ENCODE measurements at regions not wholly inside any gene's neighbourhood (a gene's known extent, or its start where the extent isn't known, plus 50 kb on each side); places are given as distances from the start of the nearest gene placed in this dataset.

DNA sequence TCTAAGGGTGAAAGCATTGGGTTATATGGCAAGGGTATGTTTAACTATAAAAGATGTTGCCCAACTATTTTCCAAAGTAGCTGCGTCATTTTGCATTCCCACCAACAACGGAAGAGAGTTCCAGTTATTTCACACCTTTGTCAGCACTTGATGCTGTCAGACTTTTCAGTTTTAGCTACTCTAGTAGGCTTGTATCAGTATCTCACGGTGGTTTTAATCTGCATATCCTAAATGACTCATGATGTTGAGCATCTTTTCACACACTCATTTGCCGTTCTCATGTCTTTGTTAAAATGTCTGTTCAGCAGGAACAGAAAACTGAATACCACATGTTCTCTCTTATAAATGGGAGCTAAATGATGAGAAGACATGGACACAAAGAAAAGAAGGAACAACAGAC, 122.3 kb downstream of the RNASET2 start:
- TF ChIP-seq, protein P1, sequence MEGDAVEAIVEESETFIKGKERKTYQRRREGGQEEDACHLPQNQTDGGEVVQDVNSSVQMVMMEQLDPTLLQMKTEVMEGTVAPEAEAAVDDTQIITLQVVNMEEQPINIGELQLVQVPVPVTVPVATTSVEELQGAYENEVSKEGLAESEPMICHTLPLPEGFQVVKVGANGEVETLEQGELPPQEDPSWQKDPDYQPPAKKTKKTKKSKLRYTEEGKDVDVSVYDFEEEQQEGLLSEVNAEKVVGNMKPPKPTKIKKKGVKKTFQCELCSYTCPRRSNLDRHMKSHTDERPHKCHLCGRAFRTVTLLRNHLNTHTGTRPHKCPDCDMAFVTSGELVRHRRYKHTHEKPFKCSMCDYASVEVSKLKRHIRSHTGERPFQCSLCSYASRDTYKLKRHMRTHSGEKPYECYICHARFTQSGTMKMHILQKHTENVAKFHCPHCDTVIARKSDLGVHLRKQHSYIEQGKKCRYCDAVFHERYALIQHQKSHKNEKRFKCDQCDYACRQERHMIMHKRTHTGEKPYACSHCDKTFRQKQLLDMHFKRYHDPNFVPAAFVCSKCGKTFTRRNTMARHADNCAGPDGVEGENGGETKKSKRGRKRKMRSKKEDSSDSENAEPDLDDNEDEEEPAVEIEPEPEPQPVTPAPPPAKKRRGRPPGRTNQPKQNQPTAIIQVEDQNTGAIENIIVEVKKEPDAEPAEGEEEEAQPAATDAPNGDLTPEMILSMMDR (IDR thresholded peaks at IDR 0.05; ENCODE audit: unreplicated experiment) = no peak
- Mint-ChIP-seq H3K4me1 (ENCODE audit: low read depth, unreplicated experiment) (no peaks in the 10 kb centered on the region), H3K4me3 (ENCODE audit: low read depth, unreplicated experiment) (no peak overlapping the region)

DNA sequence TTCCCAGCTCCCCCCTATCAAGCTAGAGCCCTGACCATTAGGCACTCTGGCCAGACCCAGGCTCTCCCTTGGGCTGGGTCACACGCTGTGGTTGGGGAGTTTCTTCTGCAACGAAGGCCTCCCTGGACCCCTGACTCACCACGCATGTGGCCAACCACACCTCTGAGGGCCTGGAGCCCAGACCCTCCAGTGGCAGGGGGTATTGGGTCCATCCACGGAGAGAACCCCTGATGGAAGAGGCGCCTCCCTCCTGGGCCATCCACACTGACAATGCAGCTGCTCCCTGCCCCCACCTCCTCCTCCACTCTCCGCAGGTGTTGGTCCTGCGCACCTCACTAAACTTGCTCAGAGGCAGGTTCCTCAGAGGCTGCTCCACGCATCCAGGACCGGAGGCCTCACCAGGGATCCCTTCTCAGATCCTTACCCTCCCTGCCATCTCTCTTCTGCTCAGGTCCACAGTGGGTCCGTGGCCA, 125.4 kb downstream of the RNASET2 start:
- CTCF ChIA-PET = no interaction called here
- H3K27me3 Mint-ChIP-seq (ENCODE audit: unreplicated experiment) = peaks cover 26% of the 10 kb centered on the region
- no peak overlapping the region for H3K4me3 Mint-ChIP-seq (ENCODE audit: low read depth, unreplicated experiment)
- H3K4me1 Mint-ChIP-seq (ENCODE audit: low read depth, unreplicated experiment) = no peaks in the 10 kb centered on the region
- H3K27ac Mint-ChIP-seq (ENCODE audit: unreplicated experiment) = no peak overlapping the region
- TF ChIP-seq, protein P1 (IDR thresholded peaks at IDR 0.05; ENCODE audit: unreplicated experiment) = no peak
- intact Hi-C loops (cut with micrococcal nuclease; ENCODE audit: unreplicated experiment) = no loop called here
- no peak for DNase-seq
- no peaks in the 10 kb centered on the region for H3K9me3 Mint-ChIP-seq (ENCODE audit: low read depth, unreplicated experiment)
- no TSS peak for BruUV-seq (replicated peaks)
- H3K36me3 Mint-ChIP-seq (ENCODE audit: insufficient read depth, unreplicated experiment) = no peaks in the 10 kb centered on the region

More for the DNA sequence above, 122.3 kb downstream of the RNASET2 start:
- CTCF ChIA-PET = no interaction called here
- no peaks in the 10 kb centered on the region for H3K36me3 Mint-ChIP-seq (ENCODE audit: insufficient read depth, unreplicated experiment)
- no TSS peak for BruUV-seq (replicated peaks)
- no peak overlapping the region for H3K27ac Mint-ChIP-seq (ENCODE audit: unreplicated experiment)
- H3K27me3 Mint-ChIP-seq (ENCODE audit: unreplicated experiment) = peaks cover 18% of the 10 kb centered on the region
- DNase-seq = no peak
- intact Hi-C loops (cut with micrococcal nuclease; ENCODE audit: unreplicated experiment) = no loop called here
- no peaks in the 10 kb centered on the region for H3K9me3 Mint-ChIP-seq (ENCODE audit: low read depth, unreplicated experiment)

DNA sequence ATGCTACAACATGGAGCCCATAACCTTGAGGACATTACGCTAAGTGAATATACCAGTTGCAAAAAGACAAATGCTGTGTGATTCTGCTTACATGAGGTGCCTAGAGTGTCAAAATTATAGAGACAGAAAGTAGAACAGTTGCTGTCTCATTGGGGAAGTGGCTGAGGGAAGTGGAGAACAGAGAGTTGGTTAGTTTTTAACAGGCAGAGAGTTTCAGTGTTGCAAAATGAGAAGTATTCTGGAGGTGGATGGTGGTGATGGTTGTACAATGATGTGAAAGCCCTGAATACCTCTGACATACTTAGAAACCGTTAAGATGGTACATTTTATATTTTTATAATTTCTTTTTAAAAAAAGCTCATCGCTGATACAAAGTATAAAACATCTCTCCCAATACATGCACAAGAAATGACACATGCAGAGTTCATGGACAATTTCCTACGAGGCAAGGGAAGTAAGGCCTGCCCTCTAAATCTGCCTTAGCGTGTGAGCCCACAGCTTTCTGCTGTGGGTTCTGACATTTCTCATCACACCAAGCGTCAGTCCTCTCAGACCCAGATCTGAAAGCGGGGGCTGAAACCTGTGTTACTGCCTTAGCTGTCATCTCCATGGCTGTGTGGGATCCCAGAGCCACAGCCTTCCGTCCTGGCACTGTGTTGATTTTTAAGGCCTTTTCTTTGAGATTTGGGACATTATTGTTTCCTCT, 126.0 kb downstream of the RNASET2 start:
- Mint-ChIP-seq H3K36me3 (ENCODE audit: insufficient read depth, unreplicated experiment) (no peaks in the 10 kb centered on the region), H3K9me3 (ENCODE audit: low read depth, unreplicated experiment) (no peaks in the 10 kb centered on the region), H3K27me3 (ENCODE audit: unreplicated experiment) (peaks cover 26% of the 10 kb centered on the region)

DNA sequence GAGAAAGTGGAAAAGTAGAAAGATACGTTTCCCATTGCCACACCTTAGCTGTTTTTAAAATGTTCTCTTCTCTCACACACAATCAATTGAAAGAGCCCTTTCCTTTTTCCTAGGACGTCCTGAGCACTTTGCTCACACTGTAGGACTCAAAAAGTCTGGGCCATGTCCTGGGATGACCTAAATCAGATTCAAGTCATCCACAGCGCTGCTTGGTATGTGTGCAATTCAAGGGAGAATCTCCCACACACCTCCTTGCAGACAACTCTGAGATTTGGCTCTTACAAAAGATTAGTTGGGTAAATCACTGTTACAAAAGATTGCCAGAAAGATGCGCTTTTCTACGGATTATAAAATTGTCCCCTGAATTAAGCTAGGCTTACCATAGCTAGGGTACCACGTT, 130.1 kb downstream of the RNASET2 start:
- Mint-ChIP-seq H3K9me3 (ENCODE audit: low read depth, unreplicated experiment) (no peaks in the 10 kb centered on the region), H3K4me1 (ENCODE audit: low read depth, unreplicated experiment) (no peaks in the 10 kb centered on the region), H3K36me3 (ENCODE audit: insufficient read depth, unreplicated experiment) (no peaks in the 10 kb centered on the region), H3K27me3 (ENCODE audit: unreplicated experiment) (peaks cover 21% of the 10 kb centered on the region), H3K4me3 (ENCODE audit: low read depth, unreplicated experiment) (no peak overlapping the region), H3K27ac (ENCODE audit: unreplicated experiment) (no peak overlapping the region)
- no peak for DNase-seq
- CTCF ChIA-PET = no interaction called here
- TF ChIP-seq, protein P1 (IDR thresholded peaks at IDR 0.05; ENCODE audit: unreplicated experiment) = no peak
- intact Hi-C loops (cut with micrococcal nuclease; ENCODE audit: unreplicated experiment) = no loop called here
- BruUV-seq (replicated peaks) = no TSS peak

More for the DNA sequence above, 126.0 kb downstream of the RNASET2 start:
- Mint-ChIP-seq H3K4me1 (ENCODE audit: low read depth, unreplicated experiment) (no peaks in the 10 kb centered on the region), H3K4me3 (ENCODE audit: low read depth, unreplicated experiment) (no peak overlapping the region), H3K27ac (ENCODE audit: unreplicated experiment) (no peak overlapping the region)
- BruUV-seq (replicated peaks) = no TSS peak
- intact Hi-C loops (cut with micrococcal nuclease; ENCODE audit: unreplicated experiment) = no loop called here
- DNase-seq = no peak
- TF ChIP-seq, protein P1 (IDR thresholded peaks at IDR 0.05; ENCODE audit: unreplicated experiment) = no peak
- CTCF ChIA-PET = no interaction called here

Data from Calu3 (cell line).